Immature natural killer cell (primary cell): ENCODE measurements at regions not wholly inside any gene's neighbourhood (a gene's known extent, or its start where the extent isn't known, plus 50 kb on each side); places are given as distances from the start of the nearest gene placed in this dataset.

ENCODE experiments used
- DNase-seq, 3 donors: peaks; one replicate each; pipeline ENCODE4 v3.0.0; 2022; ENCODE audit warnings: mixed read lengths in 1 of 3
- H3K27ac Mint-ChIP-seq, 6 donors: one replicate each; pipeline ENCODE4 v1.8.0; 2020; ENCODE audit warnings: mixed read lengths in 6 of 6, mild to moderate bottlenecking in 5 of 6, inconsistent platforms in 4 of 6, moderate library complexity in 3 of 6
- H3K27me3 Mint-ChIP-seq, 3 donors: one replicate each; pipeline ENCODE4 v1.8.0; 2020 to 2021; ENCODE audit warnings: low read depth in 3 of 3, mild to moderate bottlenecking in 3 of 3, mixed read lengths in 3 of 3, moderate library complexity in 3 of 3, inconsistent platforms in 1 of 3
- H3K36me3 Mint-ChIP-seq, 3 donors: one replicate each; pipeline ENCODE4 v1.8.0; 2020; ENCODE audit warnings: mixed read lengths in 3 of 3, inconsistent platforms in 2 of 3, mild to moderate bottlenecking in 2 of 3
- H3K4me1 Mint-ChIP-seq, 2 donors: one replicate each; pipeline ENCODE4 v1.8.0; 2020; ENCODE audit warnings: inconsistent platforms in 2 of 2, mild to moderate bottlenecking in 2 of 2, mixed read lengths in 2 of 2, moderate library complexity in 1 of 2
- H3K4me3 Mint-ChIP-seq, 5 donors: one replicate each; pipeline ENCODE4 v1.8.0; 2020; ENCODE audit warnings: mild to moderate bottlenecking in 5 of 5, mixed read lengths in 5 of 5, inconsistent platforms in 3 of 5, moderate library complexity in 3 of 5
- H3K9me3 Mint-ChIP-seq, 6 donors: one replicate each; pipeline ENCODE4 v1.8.0; 2020; ENCODE audit warnings: mild to moderate bottlenecking in 6 of 6, mixed read lengths in 6 of 6, inconsistent platforms in 4 of 6, moderate library complexity in 3 of 6

- Mint-ChIP-seq H3K27ac (no peak overlapping the region), H3K9me3 (peaks cover 0 to 7% (median 2%) of the 10 kb centered on the region in 6 donors), H3K27me3 (no peaks in the 10 kb centered on the region), H3K4me1 (no peaks in the 10 kb centered on the region), H3K36me3 (no peaks in the 10 kb centered on the region), H3K4me3 (no peak overlapping the region)
- DNase-seq = no peak
Observed at GRCh38 chr4:159526172-159526571, 423.3 kb downstream of the RAPGEF2 start.

- no peak overlapping the region for H3K27ac Mint-ChIP-seq
- peaks cover 0 to 4% (median 0%) of the 10 kb centered on the region in 3 donors for H3K27me3 Mint-ChIP-seq
- no peaks in the 10 kb centered on the region for H3K4me1 Mint-ChIP-seq
- H3K36me3 Mint-ChIP-seq = peaks cover 0 to 4% (median 0%) of the 10 kb centered on the region in 3 donors
- DNase-seq = no peak
- H3K9me3 Mint-ChIP-seq = peaks cover 0 to 23% (median 10%) of the 10 kb centered on the region in 6 donors
- no peak overlapping the region for H3K4me3 Mint-ChIP-seq
Observed at GRCh38 chr4:159534655-159535054, 431.8 kb downstream of the RAPGEF2 start.

- peaks cover 6 to 24% (median 11%) of the 10 kb centered on the region in 6 donors for H3K9me3 Mint-ChIP-seq
- H3K4me1 Mint-ChIP-seq = no peaks in the 10 kb centered on the region
Observed at GRCh38 chr4:159538556-159538955, 435.7 kb downstream of the RAPGEF2 start.

GRCh38 chr4:159540038-159540437, 437.2 kb downstream of the RAPGEF2 start:
- Mint-ChIP-seq H3K4me1 (no peaks in the 10 kb centered on the region), H3K27ac (no peak overlapping the region)

More at GRCh38 chr4:159538556-159538955, 435.7 kb downstream of the RAPGEF2 start:
- no peak overlapping the region for H3K27ac Mint-ChIP-seq
- peaks cover 0 to 4% (median 0%) of the 10 kb centered on the region in 3 donors for H3K36me3 Mint-ChIP-seq
- H3K27me3 Mint-ChIP-seq = peaks cover 0 to 4% (median 0%) of the 10 kb centered on the region in 3 donors
- DNase-seq = no peak
- no peak overlapping the region for H3K4me3 Mint-ChIP-seq

GRCh38 chr4:159540501-159540900, 437.6 kb downstream of the RAPGEF2 start:
- H3K36me3 Mint-ChIP-seq = peaks cover 0 to 4% (median 0%) of the 10 kb centered on the region in 3 donors
- no peak overlapping the region for H3K27ac Mint-ChIP-seq
- H3K4me1 Mint-ChIP-seq = no peaks in the 10 kb centered on the region
- H3K9me3 Mint-ChIP-seq = peaks cover 7 to 18% (median 8%) of the 10 kb centered on the region in 6 donors
- peaks cover 0 to 2% (median 0%) of the 10 kb centered on the region in 3 donors for H3K27me3 Mint-ChIP-seq
- no peak for DNase-seq
- no peak overlapping the region for H3K4me3 Mint-ChIP-seq

More at GRCh38 chr4:159540038-159540437, 437.2 kb downstream of the RAPGEF2 start:
- H3K27me3 Mint-ChIP-seq = peaks cover 0 to 2% (median 0%) of the 10 kb centered on the region in 3 donors
- H3K9me3 Mint-ChIP-seq = peaks cover 6 to 18% (median 9%) of the 10 kb centered on the region in 6 donors
- no peak overlapping the region for H3K4me3 Mint-ChIP-seq
- no peak for DNase-seq
- H3K36me3 Mint-ChIP-seq = peaks cover 0 to 4% (median 0%) of the 10 kb centered on the region in 3 donors

- peaks cover 3 to 15% (median 7%) of the 10 kb centered on the region in 6 donors for H3K9me3 Mint-ChIP-seq
- H3K4me3 Mint-ChIP-seq = no peak overlapping the region
- H3K36me3 Mint-ChIP-seq = peaks cover 0 to 2% (median 0%) of the 10 kb centered on the region in 3 donors
- no peak overlapping the region for H3K27ac Mint-ChIP-seq
- peaks cover 0 to 2% (median 0%) of the 10 kb centered on the region in 3 donors for H3K27me3 Mint-ChIP-seq
- no peaks in the 10 kb centered on the region for H3K4me1 Mint-ChIP-seq
- DNase-seq = no peak
Observed at GRCh38 chr4:159541143-159541542, 438.3 kb downstream of the RAPGEF2 start.

- H3K9me3 Mint-ChIP-seq = peaks cover 0 to 9% (median 1%) of the 10 kb centered on the region in 6 donors
- no peak overlapping the region for H3K4me3 Mint-ChIP-seq
- peaks cover 0 to 2% (median 0%) of the 10 kb centered on the region in 3 donors for H3K27me3 Mint-ChIP-seq
- H3K36me3 Mint-ChIP-seq = no peaks in the 10 kb centered on the region
- H3K4me1 Mint-ChIP-seq = no peaks in the 10 kb centered on the region
- H3K27ac Mint-ChIP-seq = no peak overlapping the region
- DNase-seq = no peak
Observed at GRCh38 chr4:159542296-159542695, 439.4 kb downstream of the RAPGEF2 start.

GRCh38 chr4:159543831-159544230, 441.0 kb downstream of the RAPGEF2 start:
- no peaks in the 10 kb centered on the region for H3K36me3 Mint-ChIP-seq
- no peaks in the 10 kb centered on the region for H3K4me1 Mint-ChIP-seq
- DNase-seq = no peak

GRCh38 chr4:159545556-159545955, 442.7 kb downstream of the RAPGEF2 start:
- no peak overlapping the region for H3K4me3 Mint-ChIP-seq
- no peaks in the 10 kb centered on the region for H3K36me3 Mint-ChIP-seq
- H3K27me3 Mint-ChIP-seq = peaks cover 0 to 2% (median 0%) of the 10 kb centered on the region in 3 donors
- no peak overlapping the region for H3K27ac Mint-ChIP-seq
- H3K9me3 Mint-ChIP-seq = peaks cover 0 to 7% (median 0%) of the 10 kb centered on the region in 6 donors
- no peaks in the 10 kb centered on the region for H3K4me1 Mint-ChIP-seq
- DNase-seq = no peak

More at GRCh38 chr4:159543831-159544230, 441.0 kb downstream of the RAPGEF2 start:
- Mint-ChIP-seq H3K27me3 (peaks cover 0 to 2% (median 0%) of the 10 kb centered on the region in 3 donors), H3K9me3 (peaks cover 0 to 9% (median 1%) of the 10 kb centered on the region in 6 donors), H3K27ac (no peak overlapping the region), H3K4me3 (no peak overlapping the region)

GRCh38 chr4:159547645-159548308, 444.9 kb downstream of the RAPGEF2 start:
- H3K27ac Mint-ChIP-seq = no peak overlapping the region
- H3K9me3 Mint-ChIP-seq = peaks cover 0 to 7% (median 0%) of the 10 kb centered on the region in 6 donors
- no peaks in the 10 kb centered on the region for H3K36me3 Mint-ChIP-seq
- no peak for DNase-seq
- H3K4me1 Mint-ChIP-seq = no peaks in the 10 kb centered on the region
- no peak overlapping the region for H3K4me3 Mint-ChIP-seq
- H3K27me3 Mint-ChIP-seq = peaks cover 0 to 2% (median 0%) of the 10 kb centered on the region in 3 donors

- H3K36me3 Mint-ChIP-seq = no peaks in the 10 kb centered on the region
- no peak overlapping the region for H3K27ac Mint-ChIP-seq
- H3K4me3 Mint-ChIP-seq = no peak overlapping the region
- peaks cover 0 to 2% (median 0%) of the 10 kb centered on the region in 3 donors for H3K27me3 Mint-ChIP-seq
- H3K9me3 Mint-ChIP-seq = peaks cover 0 to 3% (median 0%) of the 10 kb centered on the region in 6 donors
- no peaks in the 10 kb centered on the region for H3K4me1 Mint-ChIP-seq
- DNase-seq = no peak
Observed at GRCh38 chr4:159549098-159549518, 446.2 kb downstream of the RAPGEF2 start.

- Mint-ChIP-seq H3K9me3 (peaks cover 0 to 2% (median 0%) of the 10 kb centered on the region in 6 donors), H3K4me3 (no peak overlapping the region), H3K4me1 (no peaks in the 10 kb centered on the region), H3K36me3 (no peaks in the 10 kb centered on the region), H3K27me3 (peaks cover 0 to 2% (median 0%) of the 10 kb centered on the region in 3 donors), H3K27ac (no peak overlapping the region)
- DNase-seq = no peak
Observed at GRCh38 chr4:159551281-159551680, 448.4 kb downstream of the RAPGEF2 start.

GRCh38 chr4:159552979-159553768, 450.3 kb downstream of the RAPGEF2 start:
- Mint-ChIP-seq H3K27me3 (no peaks in the 10 kb centered on the region), H3K9me3 (peaks cover 0 to 2% (median under 1%) of the 10 kb centered on the region in 6 donors), H3K36me3 (no peaks in the 10 kb centered on the region), H3K27ac (no peak overlapping the region), H3K4me3 (no peak overlapping the region), H3K4me1 (no peaks in the 10 kb centered on the region)
- DNase-seq = no peak

- H3K27ac Mint-ChIP-seq = no peak overlapping the region
Observed at GRCh38 chr4:159555873-159556272, 453.0 kb downstream of the RAPGEF2 start.

More at GRCh38 chr4:159555873-159556272, 453.0 kb downstream of the RAPGEF2 start:
- Mint-ChIP-seq H3K36me3 (no peaks in the 10 kb centered on the region), H3K4me3 (no peak overlapping the region), H3K4me1 (no peaks in the 10 kb centered on the region), H3K9me3 (peaks cover 0 to 11% (median 1%) of the 10 kb centered on the region in 6 donors), H3K27me3 (no peaks in the 10 kb centered on the region)
- DNase-seq = no peak
